SHP77 treated with DMSO at 0.1 percent for 48 hours (cell line): ENCODE measurements at regions not wholly inside any gene's neighbourhood (a gene's known extent, or its start where the extent isn't known, plus 50 kb on each side); places are given as distances from the start of the nearest gene placed in this dataset.

Experiments
- DNase-seq: peaks from one replicate; lab custom pipeline; 2025; lab: John Stamatoyannopoulos, UW

DNA sequence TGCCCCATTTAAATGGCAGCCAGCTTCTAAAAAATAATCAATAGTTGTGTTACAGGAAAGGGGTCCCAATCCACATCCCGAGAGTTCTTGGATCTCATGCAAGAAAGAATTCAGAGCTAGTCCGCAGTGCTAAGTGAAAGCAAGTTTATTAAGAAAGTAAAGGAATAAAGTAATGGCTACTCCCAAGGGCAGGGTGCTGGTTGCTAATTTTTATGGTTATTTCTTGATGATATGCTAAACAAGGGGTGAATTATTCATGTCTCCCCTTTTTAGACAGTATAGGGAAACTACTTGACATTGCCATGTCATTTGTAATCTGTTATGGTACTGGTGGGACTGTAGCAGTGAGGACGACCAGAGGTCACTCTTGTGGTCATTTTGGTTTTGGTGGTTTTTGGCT is 591.3 kb downstream of the LRFN5 start:
- DNase-seq, result no peak

DNA sequence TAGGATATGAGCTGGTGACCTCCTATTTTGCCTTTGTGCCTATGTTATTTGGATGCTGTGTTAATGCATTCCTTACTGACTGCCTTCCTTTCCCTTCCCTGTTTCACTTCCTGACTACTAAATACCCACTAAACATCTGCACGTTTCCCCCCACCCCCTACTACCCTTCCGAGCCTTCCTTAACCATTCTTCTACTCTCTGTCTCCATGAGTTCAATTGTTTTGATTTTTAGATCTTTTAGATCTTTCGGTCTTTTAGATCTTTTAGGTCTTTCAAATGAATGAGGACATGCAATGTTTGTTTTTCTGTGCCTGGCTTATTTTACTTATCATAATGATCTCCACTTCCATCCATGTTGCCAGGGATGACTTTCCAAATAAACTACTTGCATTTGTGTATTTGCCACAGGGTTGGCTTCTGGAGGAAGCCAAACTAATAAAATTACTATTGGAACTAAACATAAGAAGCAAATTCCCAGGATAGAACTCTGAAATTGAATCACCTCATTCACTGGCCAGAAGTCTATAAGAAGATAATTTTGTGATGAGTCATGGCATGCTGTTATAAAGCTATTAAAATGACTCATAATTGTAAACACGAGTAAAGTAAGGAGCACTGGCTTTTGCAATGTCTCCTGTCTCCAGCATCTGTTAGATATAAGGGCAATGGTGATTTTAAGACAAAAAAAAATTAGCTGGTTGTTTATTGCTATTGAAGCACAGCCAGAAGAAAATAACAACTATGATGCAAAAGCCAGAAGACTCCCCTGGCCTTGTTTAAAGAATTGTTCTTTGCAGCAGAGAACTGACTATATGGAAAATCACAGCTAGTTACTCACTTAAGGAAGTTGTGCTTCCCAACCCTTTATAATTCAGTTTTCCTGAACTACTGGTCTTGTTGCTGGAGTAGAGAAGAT is 586.3 kb downstream of the LRFN5 start:
- peak; percentile 33 for DNase-seq

DNA sequence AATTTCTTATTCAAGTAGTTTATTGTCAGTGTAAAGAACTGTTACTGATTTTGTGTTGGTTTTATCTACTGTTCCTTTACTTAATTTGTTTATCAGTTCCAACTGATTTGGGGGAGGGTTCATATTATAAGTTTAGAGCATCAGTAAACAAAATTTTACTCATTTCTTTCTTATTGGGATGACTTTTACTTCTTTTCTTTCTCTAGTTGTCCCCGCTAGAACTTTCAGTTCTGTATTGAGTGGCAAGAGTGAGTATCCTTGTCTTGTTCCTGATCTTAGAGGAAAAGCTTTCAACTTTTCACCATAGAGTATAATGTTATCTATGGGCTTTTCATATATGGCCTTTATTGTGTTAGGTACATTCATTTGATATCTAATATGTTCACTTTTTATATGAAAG is 584.1 kb downstream of the LRFN5 start:
- no peak for DNase-seq

DNA sequence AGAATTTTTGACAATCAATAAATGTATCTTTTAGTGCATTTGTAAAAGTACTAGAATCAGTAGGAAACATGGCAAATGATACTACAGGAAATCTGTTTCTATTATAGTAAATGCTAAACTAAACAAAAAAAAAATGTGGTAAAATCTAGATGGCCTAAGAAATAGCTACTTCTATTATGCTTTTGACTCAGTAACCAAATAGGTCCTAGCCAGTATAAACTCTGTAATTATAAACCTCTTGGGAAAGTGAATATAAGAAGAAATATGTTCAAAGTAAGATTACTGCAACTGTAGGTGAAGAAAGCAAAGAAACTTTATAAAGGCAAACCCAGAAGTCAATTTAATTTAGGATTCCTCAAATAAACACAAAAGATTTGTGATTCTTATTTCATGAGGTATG is 581.2 kb downstream of the LRFN5 start:
- DNase-seq, result no peak

DNA sequence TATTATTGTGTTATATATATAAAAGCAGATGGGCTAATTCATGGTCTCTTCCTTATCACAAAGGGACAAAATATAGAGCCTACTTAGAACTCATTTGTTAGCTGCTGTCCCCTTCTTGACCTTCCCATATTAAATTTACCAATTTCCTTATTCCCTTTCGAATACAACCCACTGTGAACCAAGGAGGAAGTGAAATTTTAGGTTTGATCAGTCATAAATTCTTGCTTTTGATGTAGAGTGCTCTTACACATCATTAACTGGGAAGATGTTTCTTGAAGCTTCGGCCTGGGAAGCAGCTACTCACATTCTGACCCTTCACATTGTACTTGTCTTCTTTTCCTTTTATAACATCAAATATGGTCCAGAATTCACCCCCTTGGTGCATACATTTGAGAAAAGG is 579.0 kb downstream of the LRFN5 start:
- no peak for DNase-seq

DNA sequence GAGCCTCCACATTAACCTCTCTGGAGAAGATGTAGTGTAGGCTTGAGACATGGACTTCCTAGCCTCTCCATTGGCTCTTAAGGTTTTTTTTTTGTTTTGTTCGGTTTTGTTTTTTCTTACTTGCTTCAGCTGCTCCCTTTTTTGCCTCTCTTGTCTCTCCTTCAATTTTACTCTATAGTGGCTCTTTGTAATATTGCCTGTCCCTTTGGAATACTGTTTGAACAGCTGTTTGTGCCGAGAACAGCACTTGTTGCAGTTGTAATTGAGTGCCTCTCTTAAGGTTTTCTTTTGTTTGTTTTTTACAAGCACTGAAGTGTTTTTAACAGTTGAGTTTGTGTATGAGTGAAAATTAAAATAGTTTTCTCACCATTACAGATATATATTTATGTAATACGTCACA is 567.7 kb downstream of the LRFN5 start:
- peak; percentile 96 for DNase-seq

DNA sequence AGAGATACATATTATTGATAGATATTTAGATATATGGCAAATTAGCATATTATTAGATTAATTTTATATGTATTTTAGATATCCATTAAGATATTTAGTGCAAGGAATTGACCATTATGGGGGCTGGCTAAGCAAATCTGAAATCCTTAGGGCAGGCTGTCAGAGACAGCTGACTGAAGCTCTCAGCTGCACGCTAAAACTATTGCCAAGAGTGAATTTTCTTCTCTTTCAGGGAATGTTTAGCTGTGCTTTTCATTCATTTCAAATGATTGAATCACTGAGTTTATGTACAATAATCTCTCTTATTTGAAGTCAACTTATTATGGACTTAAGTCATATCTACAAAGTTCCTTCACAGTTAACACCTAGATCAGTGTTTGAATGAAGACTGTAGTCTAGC is 566.5 kb downstream of the LRFN5 start:
- no peak for DNase-seq

DNA sequence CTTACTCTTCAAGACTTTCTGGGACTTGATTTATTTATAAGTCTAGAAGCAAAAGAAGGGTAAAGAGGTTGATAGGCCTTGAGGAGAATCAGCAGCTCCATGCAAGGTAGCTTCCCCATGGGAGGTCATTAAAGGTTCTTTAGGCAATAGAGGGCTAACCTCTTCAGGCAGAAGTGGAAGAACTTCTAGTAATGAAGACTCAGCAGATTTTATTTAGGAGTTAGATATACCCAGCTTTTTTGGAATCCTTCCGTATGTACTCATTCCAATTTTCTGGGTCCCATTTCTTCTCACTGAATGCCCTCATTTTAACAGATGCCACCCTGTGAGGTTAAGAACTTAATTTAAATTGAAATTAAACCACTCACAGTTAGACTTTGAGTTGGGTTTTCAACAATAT is 565.6 kb downstream of the LRFN5 start:
- DNase-seq, result no peak

DNA sequence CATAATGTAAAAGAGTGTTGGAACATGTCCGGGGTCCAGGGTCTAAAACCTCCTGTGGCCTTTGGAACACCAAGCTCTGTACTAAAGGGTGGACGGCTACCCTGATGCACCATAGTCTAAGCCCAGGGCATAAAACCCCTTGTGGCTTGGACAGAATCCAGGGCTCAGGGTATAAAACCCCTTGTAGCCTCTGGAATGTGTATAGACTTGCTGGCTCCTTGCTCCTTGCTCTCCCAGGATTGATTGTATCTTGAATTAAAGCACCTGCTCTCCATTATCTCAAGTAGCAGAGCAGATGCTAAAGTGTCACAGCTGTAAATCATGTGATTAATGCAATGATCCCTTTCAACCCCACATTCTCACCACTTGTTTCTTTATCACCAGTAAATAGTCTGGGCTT is 556.5 kb downstream of the LRFN5 start:
- no peak for DNase-seq

DNA sequence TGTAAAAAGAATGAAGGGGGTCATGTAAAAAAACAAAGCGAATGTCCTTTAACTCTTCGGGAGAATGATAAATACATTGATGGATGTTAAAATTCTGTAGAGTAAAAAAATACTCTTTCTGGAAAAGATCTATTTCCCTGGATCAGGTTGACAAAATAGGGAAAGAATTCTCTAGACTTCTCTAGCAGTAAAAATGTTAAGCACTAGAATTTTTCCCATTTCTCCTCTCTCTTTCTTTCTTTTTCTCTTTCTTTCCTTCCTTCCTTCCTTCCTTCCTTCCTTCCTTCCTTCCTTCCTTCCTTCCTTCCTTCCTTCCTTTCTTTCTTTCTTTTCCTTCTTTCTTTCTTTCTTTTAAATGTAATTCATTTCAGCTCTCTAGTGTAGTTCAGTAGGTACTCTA is 552.5 kb downstream of the LRFN5 start:
- DNase-seq, result no peak

DNA sequence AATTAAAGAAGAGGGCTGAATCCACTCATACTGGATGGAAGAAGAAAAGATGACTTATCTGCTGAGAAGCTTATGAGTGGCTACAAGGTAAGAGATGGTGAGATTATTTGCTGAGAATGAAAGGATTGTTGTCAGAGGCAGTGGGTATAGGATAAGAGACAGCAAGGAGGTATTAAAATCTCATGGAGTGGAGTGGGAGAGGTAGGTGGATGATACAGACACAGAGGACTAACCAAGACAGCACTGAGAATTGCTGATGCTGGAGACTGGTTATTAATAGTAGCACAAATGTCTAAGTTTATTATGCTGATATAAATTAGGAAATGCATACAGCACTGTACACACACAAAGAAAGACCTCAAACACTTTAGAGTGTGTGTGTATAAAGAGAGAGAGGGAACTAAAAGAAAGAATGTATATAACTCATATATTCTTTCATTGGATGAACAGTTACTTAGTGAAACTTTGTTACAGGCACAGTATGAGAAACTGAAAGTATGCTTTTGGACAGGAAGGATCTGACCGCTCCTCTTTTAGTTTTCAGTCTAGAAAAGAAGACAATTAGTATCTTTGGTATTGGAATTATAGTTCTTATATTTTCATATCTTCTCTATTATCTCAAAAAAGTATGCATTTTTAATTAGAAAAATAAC is 543.1 kb downstream of the LRFN5 start:
- no peak for DNase-seq

DNA sequence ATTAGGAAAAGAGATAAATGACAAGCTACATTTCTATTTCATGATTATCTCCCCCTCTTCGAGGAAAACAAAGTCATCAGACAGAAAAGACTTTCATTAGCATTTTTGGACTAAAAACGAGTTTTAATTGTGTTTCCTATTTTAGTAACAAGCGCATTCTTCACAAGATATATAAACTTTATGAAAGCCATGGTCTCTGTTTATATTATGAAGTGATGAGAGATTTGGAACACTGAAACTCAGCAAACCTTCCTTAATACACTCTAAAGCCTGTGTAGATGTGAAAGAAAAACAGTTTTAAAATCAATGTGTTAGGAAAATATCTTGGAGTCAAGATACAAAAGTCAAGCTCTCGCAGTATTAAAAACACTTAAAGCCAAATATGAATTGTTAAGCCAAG is 539.1 kb downstream of the LRFN5 start:
- DNase-seq, result no peak

DNA sequence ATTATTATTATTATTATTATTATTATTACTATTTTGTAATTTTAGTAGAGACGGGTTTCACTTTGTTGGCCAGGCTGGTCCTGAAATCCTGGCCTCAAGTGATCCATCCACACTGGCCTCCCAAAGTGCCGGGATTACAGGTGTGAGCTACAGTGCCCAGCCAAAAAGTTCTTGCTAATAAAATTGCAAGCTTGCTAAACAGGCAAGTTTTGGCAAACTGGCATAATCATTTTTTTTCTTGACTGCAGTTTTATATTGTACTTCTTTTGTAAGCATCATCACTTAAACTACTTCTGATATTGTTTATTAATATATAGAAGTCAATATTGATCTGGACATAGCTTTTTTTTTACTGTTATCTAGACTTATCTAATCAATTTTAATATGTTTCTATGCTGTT is 536.4 kb downstream of the LRFN5 start:
- no peak for DNase-seq

DNA sequence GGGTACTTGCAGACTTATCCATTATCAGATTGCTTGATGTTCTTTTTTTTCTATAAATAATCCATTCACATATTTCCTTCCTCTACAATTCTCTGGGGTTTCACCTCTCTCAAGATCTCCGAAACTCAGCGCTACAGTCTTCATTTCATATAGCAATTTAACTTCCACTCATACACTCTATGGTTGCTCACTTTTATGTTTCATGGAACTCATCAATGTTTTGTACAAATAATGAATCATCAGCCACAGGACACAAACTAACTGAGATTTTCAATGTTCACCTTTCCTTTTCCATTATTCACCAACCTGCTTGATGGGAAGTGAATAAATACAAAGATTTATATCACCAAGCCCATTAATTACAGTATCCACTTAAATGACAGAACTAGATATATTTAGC is 534.7 kb downstream of the LRFN5 start:
- no peak for DNase-seq

DNA sequence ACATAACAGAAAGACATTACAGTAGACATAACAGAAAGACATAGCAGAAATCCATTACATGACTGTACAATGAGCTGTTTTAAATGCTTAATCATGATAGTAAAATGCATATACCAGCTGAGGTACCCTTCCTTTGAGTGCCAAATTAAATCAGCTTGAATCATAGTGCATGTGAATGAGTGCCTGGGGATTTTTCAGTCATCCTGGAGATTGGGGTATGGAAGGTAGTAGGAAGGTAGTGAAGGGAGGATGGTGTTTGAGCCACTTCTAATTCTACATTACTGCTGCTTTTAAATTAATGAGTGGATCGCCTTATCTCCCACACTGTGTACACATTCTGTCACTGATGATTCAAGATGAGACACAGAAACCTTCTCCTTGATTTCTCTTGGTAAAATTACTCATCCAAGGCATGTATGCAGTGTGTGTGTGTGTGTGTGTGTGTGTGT is 534.2 kb downstream of the LRFN5 start:
- DNase-seq, result no peak

DNA sequence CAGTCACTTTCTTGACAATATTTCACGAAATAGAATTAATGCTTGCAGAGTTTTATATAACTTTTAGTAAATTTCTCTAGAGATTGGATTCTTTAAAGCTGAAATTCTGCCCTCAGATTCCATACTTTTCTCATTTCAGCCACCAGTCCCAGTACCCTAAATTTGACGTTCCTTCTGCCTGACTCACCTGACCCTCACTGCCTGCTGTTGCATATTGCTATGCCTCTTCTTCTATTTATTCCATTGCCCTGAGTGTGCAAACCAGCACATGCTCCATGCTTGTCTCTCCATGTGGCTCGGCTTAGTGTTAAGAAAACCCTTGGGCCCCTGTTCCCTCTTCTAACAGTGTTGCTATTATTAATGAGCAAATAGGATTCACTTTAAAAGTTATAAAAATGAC is 533.3 kb downstream of the LRFN5 start:
- DNase-seq, result no peak

DNA sequence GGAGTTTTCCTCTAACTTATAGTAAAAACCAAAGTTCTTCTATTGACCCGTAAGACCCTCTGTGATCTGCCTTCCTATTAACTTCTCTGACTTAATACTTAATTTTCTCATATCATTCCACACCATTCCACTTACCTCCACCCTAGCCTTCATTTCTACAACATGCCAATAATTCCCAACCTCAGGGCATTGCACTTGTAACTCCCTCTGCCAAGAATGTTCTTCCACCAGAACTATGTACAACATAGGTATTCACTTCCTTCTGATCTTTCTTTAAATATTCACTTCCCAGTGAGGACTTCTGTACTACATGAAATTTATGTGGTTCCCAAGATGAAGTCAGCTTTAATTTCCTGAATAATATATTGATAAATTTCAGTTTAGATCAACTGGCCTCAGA is 531.7 kb downstream of the LRFN5 start:
- DNase-seq, result no peak

DNA sequence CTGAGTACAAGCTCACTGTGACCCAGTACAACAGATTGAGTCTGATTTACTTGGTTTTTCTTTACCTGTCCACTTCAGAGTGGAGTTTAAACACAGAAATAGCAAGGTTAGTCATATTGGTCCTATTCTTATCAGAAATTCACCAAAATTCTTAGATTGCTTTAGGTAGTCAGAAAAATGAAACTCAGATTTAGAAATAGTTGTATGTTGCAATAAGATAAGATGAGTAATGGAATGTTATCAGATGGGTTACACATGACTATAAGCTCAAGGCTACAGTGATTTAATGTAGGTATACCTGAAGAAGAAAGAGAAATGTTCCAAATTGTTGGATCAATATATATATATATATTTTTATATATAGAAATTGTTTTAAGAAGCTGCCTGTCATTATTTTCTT is 524.1 kb downstream of the LRFN5 start:
- DNase-seq, result no peak

DNA sequence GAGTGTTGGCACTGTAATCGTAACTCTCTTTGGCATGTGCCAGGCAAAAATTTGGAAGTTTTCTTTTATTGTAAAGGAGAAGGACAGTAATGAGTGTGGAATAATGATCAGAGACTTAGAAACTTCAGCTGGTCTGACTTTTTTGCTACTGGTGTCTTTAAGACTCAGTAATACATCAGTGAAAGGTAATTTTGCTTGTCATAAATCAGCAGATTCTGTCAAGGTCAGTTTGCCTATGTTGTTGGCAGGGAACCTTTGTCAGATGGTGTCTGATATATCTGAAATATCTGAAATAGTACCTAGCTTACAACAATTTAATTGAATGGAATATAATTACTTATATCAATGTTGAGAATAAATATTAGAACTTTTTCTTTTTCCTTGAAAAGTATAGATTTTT is 516.9 kb downstream of the LRFN5 start:
- DNase-seq, result no peak

DNA sequence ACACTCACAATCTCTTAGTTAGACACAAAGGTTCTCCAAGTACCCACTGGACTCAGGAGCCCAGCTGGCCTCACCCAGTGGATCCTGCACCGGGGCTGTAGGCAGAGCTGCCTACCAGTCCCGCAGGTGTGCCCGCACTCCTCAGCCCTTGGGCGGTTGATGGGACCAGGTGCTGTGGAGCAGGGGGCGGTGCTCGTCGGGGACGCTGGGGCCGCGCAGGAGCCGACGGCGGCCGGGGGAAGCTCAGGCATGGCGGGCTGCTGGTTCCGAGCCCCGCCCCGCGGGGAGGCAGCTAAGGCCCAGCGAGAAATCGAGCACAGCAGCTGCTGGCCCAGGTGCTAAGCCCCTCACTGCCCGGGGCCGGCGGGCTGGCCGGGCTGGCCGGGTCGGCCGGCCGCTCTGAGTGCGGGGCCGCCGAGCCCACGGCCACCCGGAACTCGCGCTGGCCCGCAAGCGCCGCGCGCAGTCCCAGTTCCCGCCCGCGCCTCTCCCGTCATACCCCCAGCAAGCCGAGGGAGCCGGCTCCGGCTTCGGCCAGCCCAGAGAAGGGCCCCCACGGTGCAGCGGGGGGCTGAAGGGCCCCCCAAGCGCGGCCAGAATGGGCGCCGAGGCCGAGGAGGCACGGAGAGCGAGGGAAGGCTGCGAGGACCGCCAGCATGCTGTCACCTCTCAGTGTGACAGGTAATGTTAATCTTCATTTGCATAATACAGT is 506.8 kb downstream of the LRFN5 start:
- no peak for DNase-seq

DNA sequence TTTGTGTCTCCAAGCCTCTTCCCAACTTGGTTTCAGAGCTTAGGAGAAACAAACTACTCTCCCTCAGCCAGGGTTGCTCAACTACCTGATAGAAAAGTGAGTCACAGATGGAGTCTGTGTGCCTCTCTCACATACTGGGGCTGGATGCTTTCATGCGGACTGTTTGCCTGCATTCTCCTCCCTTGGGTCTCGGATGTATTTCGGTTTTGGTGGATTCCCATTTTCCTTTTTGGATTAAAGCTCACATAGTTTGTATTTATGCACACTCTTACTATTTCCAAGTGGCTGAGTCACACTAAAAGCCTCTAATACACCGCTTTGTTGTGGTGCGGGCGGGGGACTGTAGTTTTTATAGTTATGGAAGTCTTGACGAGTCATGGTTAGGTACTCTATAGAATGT is 505.4 kb downstream of the LRFN5 start:
- DNase-seq, result no peak

DNA sequence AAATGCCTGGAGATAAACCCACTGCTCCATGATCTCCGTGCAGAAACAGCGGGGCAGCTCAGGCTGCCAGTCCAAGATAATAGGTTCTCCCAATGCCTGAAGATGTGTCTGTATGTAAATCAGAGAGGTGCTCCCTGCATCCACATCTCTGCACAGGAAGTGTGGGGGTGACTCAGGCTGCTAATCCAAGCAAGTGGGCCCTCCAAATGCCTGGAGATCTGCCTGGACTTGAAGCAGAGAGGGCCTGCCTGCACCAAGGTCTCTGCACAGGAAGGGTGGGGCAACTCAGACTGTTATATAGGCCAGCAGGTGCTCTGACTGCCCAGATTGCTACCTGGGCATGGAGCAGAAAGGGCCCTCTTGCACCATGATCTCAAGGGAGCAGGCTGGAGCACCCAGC is 504.7 kb downstream of the LRFN5 start:
- DNase-seq, result no peak

DNA sequence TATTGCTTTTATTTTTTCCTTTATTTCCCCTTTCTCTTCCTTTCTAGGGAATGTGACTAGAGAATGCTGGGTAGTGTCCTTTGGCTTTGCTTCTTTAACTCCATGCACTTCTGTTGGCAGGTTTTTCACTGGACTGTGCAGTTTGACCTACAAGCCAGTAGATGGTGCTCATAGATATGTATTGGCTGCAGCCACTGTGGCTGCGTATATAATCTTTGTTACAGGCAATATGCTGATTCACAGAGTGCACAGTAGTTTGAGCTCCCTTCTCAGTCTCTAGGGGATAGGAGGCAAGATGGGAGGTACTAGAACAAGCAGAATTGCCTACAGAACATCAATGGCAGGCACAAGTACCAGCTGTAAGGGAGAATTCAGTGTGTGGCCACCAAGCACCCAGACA is 503.5 kb downstream of the LRFN5 start:
- peak; percentile 1 for DNase-seq
